ENCODE measurements at regions not wholly inside any gene's neighbourhood (a gene's known extent, or its start where the extent isn't known, plus 50 kb on each side); places are given as distances from the start of the nearest gene placed in this dataset.

DNA sequence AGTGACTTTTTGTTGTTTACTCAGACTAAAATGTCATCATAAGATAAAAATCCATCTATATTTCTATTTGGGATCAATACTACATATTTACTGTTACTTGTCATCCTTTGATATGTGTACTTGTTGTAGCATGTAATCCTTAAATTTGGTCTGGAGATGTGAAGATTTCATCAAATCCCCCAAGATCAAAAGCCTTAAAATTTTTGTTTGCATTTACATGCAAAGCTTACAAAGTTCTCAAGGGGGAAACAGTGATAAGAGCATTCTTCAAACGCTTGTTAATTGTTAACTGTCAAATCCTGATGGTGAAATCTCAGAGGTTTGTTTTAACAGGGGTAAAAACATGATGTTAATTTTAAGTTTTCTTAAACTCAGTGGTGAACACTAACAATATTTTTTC is 84.9 kb upstream of the SKAP2 start:
- TF ChIP-seq, protein P1, sequence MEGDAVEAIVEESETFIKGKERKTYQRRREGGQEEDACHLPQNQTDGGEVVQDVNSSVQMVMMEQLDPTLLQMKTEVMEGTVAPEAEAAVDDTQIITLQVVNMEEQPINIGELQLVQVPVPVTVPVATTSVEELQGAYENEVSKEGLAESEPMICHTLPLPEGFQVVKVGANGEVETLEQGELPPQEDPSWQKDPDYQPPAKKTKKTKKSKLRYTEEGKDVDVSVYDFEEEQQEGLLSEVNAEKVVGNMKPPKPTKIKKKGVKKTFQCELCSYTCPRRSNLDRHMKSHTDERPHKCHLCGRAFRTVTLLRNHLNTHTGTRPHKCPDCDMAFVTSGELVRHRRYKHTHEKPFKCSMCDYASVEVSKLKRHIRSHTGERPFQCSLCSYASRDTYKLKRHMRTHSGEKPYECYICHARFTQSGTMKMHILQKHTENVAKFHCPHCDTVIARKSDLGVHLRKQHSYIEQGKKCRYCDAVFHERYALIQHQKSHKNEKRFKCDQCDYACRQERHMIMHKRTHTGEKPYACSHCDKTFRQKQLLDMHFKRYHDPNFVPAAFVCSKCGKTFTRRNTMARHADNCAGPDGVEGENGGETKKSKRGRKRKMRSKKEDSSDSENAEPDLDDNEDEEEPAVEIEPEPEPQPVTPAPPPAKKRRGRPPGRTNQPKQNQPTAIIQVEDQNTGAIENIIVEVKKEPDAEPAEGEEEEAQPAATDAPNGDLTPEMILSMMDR (IDR thresholded peaks at IDR 0.05; ENCODE audit: extremely low read depth, low read depth, low read length), result no peak
- no peak overlapping the region for H3K4me3 ChIP-seq (ENCODE audit: insufficient read depth, low read length)
- no peaks in the 10 kb centered on the region for H3K9me3 ChIP-seq (ENCODE audit: low read depth, low read length)
- H4K20me1 ChIP-seq (ENCODE audit: insufficient read depth, low read length), result no peaks in the 10 kb centered on the region
- no peak overlapping the region for H3K27ac ChIP-seq (ENCODE audit: low read depth, low read length)
- no peaks in the 10 kb centered on the region for H3K36me3 ChIP-seq (ENCODE audit: insufficient read depth, low read length)
- DNase-seq (ENCODE audit: insufficient read length, low spot score, missing footprints), result peak; percentile 26
- no peak overlapping the region for H2AFZ ChIP-seq (ENCODE audit: low read length)
- no peak overlapping the region for H3K4me2 ChIP-seq (ENCODE audit: insufficient read depth, low read length)
- no peaks in the 10 kb centered on the region for H3K79me2 ChIP-seq (ENCODE audit: insufficient read depth, low read length)
- peaks cover under 1% of the 10 kb centered on the region for H3K27me3 ChIP-seq (ENCODE audit: insufficient read depth, low read length)
- no peaks in the 10 kb centered on the region for H3K4me1 ChIP-seq (ENCODE audit: insufficient read depth, low read length)

DNA sequence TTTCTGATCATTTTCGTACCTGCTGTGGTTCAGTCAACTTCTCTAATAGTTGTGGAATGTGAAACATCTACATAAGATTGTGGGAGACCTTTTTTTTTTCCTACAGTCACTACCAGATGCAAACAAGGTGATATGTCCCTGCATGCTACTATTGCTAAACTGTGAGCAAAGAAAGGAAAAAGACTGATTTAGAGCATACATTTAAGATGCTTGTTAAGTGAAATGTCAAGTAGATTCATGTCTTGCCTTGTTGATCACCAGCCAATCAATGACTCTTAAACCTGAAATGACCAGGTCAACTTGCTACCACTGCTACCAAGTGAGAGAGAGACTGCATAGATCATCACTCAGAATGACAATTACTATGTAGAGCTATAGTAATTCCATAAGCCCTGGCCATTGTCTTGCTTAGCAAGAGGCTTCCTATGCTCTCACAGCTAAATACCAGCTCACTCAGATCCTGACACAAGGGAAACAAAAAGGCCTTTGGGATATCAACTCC is 84.3 kb upstream of the SKAP2 start:
- H3K4me3 ChIP-seq (ENCODE audit: insufficient read depth, low read length), result no peak overlapping the region

DNA sequence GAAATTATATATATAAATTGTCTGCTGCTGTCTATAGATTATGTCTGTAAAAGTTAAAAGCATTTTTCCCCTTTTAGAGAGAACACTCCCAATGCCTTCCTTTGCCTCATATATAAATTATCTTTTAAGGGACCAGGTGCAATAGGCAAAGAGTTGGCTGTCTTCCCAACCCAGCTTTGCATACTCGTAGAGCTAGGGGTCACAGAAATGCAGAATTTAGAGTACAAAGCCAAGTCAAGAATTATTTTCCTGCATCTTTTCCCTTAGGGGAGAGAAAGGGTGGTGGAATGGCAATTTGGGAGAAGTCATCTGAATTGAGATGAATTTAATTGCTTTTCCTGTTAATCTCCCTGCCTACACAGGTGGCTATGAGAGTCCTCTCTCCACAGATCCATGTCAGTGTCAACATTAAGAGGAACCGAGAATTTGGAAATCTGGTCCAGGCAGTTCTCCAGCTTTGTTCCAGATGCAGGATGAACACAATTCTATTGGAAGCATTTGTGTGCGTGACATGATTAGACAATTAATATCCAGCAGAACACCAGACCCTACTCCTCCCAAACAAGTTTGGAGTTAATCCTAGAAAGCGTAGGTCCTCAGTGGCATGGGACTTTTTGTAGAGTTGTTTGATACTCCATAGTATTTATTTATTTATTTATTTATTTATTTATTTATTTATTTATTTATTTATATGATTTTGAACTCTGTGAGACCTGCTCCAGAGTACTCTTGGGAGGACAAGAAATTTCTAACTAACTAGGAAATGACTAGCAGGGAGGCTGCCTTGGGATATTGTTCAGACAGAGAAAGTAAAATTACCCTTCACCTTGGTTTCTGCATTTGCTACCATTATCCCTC is 80.3 kb upstream of the SKAP2 start:
- Histone ChIP-seq H2AFZ (ENCODE audit: low read length) (no peak overlapping the region), H3K4me3 (ENCODE audit: insufficient read depth, low read length) (no peak overlapping the region), H3K4me1 (ENCODE audit: insufficient read depth, low read length) (no peaks in the 10 kb centered on the region), H3K27me3 (ENCODE audit: insufficient read depth, low read length) (peaks cover 8% of the 10 kb centered on the region), H4K20me1 (ENCODE audit: insufficient read depth, low read length) (no peaks in the 10 kb centered on the region), H3K36me3 (ENCODE audit: insufficient read depth, low read length) (no peaks in the 10 kb centered on the region), H3K27ac (ENCODE audit: low read depth, low read length) (no peak overlapping the region), H3K9me3 (ENCODE audit: low read depth, low read length) (no peaks in the 10 kb centered on the region), H3K79me2 (ENCODE audit: insufficient read depth, low read length) (no peaks in the 10 kb centered on the region), H3K4me2 (ENCODE audit: insufficient read depth, low read length) (no peak overlapping the region)
- no peak for DNase-seq (ENCODE audit: insufficient read length, low spot score, missing footprints)
- TF ChIP-seq, protein P1 (IDR thresholded peaks at IDR 0.05; ENCODE audit: extremely low read depth, low read depth, low read length), result no peak

More for the DNA sequence above, 84.3 kb upstream of the SKAP2 start:
- Histone ChIP-seq H3K79me2 (ENCODE audit: insufficient read depth, low read length) (no peaks in the 10 kb centered on the region), H3K27ac (ENCODE audit: low read depth, low read length) (no peak overlapping the region), H3K4me1 (ENCODE audit: insufficient read depth, low read length) (no peaks in the 10 kb centered on the region), H3K9me3 (ENCODE audit: low read depth, low read length) (no peaks in the 10 kb centered on the region), H3K36me3 (ENCODE audit: insufficient read depth, low read length) (no peaks in the 10 kb centered on the region), H3K27me3 (ENCODE audit: insufficient read depth, low read length) (peaks cover 5% of the 10 kb centered on the region), H2AFZ (ENCODE audit: low read length) (no peak overlapping the region), H4K20me1 (ENCODE audit: insufficient read depth, low read length) (no peaks in the 10 kb centered on the region), H3K4me2 (ENCODE audit: insufficient read depth, low read length) (no peak overlapping the region)
- no peak for DNase-seq (ENCODE audit: insufficient read length, low spot score, missing footprints)
- TF ChIP-seq, protein P1 (IDR thresholded peaks at IDR 0.05; ENCODE audit: extremely low read depth, low read depth, low read length), result no peak

DNA sequence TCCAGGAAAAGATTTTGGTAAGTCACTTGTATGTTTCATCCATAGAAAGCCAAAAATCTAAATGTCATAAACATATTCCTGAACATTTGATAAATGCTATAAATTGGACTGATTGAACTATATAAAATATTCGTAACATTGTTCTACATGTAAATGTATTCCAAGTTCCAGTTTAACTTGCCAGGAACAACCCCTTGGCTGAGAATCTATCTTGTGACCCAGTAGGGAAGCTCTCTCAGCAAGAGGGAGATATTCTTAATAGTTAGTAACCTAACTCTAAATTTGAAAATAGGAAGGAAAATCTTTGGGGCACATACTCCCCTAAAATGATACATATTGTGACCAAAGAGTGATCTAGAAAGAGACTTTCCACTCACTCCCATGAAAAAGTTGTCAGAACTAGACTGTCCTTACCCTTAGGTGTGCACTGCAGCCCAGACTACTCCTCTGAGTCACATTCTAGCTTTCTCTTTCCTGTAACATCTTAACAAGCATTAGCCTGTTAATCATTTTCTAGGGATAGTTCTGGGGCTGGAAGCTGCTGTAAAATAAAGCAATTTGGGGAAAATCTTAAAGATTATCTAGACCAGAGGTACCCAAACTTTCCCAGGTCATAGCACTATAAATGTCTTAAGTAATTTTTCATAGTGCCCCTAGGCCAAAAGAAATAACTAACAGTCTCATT is 73.7 kb upstream of the SKAP2 start:
- Histone ChIP-seq H3K4me2 (ENCODE audit: insufficient read depth, low read length) (no peak overlapping the region), H3K27ac (ENCODE audit: low read depth, low read length) (no peak overlapping the region), H3K36me3 (ENCODE audit: insufficient read depth, low read length) (no peaks in the 10 kb centered on the region), H3K79me2 (ENCODE audit: insufficient read depth, low read length) (no peaks in the 10 kb centered on the region), H3K4me3 (ENCODE audit: insufficient read depth, low read length) (no peak overlapping the region), H3K4me1 (ENCODE audit: insufficient read depth, low read length) (no peaks in the 10 kb centered on the region), H3K9me3 (ENCODE audit: low read depth, low read length) (no peaks in the 10 kb centered on the region), H4K20me1 (ENCODE audit: insufficient read depth, low read length) (no peaks in the 10 kb centered on the region), H3K27me3 (ENCODE audit: insufficient read depth, low read length) (peaks cover 2% of the 10 kb centered on the region), H2AFZ (ENCODE audit: low read length) (no peak overlapping the region)
- TF ChIP-seq, protein P1 (IDR thresholded peaks at IDR 0.05; ENCODE audit: extremely low read depth, low read depth, low read length), result no peak
- peak; percentile 60 for DNase-seq (ENCODE audit: insufficient read length, low spot score, missing footprints)

Data from osteoblast (primary cell).